ENCODE measurements at regions not wholly inside any gene's neighbourhood (a gene's known extent, or its start where the extent isn't known, plus 50 kb on each side); places are given as distances from the start of the nearest gene placed in this dataset.

DNA sequence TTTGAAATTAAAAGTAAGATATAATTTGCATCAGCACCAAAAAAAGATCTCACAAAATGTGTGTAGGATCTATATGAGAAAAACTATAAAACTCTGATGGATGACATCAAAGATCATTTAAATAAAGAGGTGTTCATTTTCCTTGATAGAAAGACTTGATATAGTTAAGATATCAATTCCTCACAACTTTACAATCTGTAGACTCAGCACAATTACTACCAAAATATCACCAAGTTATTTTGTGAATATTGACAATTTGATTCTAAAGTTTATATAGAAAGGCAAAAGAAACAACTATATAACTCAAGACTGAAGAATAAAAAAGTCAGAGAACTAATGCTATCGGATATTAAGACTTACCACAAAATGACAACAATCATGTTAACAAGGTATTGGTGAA lies 638.9 kb downstream of the HS3ST4 start:
- Histone ChIP-seq H3K9me3 (no peaks in the 10 kb centered on the region), H3K36me3 (no peaks in the 10 kb centered on the region), H3K4me3 (ENCODE audit: low read depth in 1 of 2, low read length in 1 of 2) (no peak overlapping the region), H3K4me1 (ENCODE audit: control insufficient read depth in 1 of 2, insufficient read depth in 1 of 2, low read depth in 1 of 2, low read length in 1 of 2) (no peaks in the 10 kb centered on the region), H3K27ac (no peak overlapping the region), H3K27me3 (no peaks in the 10 kb centered on the region)
- TF ChIP-seq, protein P1, sequence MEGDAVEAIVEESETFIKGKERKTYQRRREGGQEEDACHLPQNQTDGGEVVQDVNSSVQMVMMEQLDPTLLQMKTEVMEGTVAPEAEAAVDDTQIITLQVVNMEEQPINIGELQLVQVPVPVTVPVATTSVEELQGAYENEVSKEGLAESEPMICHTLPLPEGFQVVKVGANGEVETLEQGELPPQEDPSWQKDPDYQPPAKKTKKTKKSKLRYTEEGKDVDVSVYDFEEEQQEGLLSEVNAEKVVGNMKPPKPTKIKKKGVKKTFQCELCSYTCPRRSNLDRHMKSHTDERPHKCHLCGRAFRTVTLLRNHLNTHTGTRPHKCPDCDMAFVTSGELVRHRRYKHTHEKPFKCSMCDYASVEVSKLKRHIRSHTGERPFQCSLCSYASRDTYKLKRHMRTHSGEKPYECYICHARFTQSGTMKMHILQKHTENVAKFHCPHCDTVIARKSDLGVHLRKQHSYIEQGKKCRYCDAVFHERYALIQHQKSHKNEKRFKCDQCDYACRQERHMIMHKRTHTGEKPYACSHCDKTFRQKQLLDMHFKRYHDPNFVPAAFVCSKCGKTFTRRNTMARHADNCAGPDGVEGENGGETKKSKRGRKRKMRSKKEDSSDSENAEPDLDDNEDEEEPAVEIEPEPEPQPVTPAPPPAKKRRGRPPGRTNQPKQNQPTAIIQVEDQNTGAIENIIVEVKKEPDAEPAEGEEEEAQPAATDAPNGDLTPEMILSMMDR (IDR thresholded peaks at IDR 0.05): no peak

DNA sequence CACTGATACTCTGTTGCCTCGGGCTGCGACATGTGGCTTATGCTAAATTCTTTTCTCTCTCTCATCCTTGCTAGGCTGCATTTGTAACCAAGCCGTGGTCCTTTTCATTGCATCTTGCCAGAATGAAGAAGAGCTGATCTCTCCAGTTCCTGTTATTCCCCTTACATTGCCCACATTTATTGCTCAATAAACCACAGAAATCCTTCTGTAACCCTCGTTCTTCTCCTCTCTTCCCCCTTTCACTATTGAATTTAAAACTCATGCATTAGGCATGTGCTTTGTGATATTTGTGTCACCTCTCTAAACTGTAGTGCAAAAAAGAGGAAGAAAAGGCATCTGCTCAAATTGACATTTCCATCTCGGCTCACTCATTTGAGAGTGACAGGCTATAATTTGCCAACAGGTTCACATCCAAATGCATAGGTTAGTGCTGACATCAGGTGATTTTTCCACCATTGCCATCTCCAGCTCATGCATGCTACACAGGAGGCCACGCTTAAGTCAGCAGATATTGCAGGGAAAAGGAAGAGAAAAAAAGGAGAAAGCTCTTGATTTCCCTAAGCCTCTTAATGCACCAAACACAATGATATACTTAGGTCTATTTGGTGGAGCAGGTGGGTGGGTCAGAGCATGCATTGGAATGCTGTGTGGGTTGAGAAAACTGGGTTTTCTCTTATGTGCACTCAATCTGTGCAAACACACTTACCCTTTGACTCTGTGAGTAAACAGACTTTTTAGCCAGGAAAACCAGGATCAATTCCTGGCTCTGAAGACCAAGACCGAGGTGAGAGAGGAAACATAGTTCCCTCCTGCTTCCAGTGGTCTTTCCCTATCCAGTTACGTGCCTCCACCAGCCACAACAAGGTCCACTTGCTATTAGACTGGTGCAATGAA lies 642.7 kb downstream of the HS3ST4 start:
- no peaks in the 10 kb centered on the region for H3K4me1 ChIP-seq (ENCODE audit: control insufficient read depth in 1 of 2, insufficient read depth in 1 of 2, low read depth in 1 of 2, low read length in 1 of 2)
- H3K27ac ChIP-seq: no peak overlapping the region
- H3K4me3 ChIP-seq (ENCODE audit: low read depth in 1 of 2, low read length in 1 of 2): no peak overlapping the region
- TF ChIP-seq, protein P1 (IDR thresholded peaks at IDR 0.05): no peak
- H3K36me3 ChIP-seq: no peaks in the 10 kb centered on the region
- H3K9me3 ChIP-seq: no peaks in the 10 kb centered on the region
- H3K27me3 ChIP-seq: no peaks in the 10 kb centered on the region

DNA sequence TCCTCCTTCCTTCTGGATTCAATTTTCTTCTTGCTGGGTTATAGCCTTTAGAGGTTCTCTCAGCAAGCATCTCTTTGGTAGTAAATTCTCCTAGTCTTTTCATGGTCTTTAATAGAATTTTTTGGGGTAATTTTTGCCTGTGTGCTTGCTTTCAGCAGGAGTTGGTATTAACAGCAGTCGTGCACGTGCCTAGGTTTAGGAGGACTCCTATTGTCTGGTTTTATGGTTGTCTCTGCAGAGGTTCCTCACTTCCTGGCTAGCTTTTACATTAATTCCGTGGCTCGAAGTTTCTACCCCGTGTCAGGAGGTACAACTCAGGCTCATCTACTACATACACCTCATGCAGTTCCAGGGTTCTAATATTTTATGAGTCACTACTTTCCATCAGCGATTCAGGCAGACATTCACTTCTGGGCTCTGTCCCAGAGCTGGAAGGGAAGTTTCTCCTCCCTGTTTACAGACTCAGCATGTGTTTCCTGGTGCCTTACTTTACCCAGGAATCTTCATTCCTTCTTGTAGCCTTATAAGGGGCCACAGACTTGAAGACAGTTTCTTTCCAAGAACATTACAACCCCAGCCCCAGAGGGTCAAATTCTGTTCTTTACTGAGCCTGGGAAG lies 643.6 kb downstream of the HS3ST4 start:
- Histone ChIP-seq H3K27ac (no peak overlapping the region), H3K36me3 (no peaks in the 10 kb centered on the region), H3K27me3 (no peaks in the 10 kb centered on the region), H3K4me3 (ENCODE audit: low read depth in 1 of 2, low read length in 1 of 2) (no peak overlapping the region), H3K4me1 (ENCODE audit: control insufficient read depth in 1 of 2, insufficient read depth in 1 of 2, low read depth in 1 of 2, low read length in 1 of 2) (no peaks in the 10 kb centered on the region), H3K9me3 (no peaks in the 10 kb centered on the region)
- TF ChIP-seq, protein P1 (IDR thresholded peaks at IDR 0.05): no peak

DNA sequence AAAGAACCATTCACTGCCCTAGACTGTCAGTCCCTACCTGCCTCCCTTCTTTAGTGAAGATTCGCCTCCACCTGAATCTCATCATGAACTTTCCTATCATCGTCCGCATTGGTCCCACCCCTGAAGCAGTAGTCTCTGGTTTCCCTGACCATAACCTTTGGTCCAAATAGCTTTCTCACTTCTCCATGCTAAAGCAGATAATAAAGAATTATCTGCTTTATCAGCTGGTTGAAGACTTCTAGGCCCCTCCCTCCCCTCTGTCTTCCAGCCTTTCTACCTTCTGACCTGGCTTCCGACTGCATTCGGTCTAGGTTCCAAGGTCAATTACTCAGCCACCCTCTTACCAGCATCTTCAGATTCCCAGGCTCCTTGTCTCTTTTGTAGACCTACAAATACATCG lies 650.9 kb downstream of the HS3ST4 start:
- H3K4me3 ChIP-seq (ENCODE audit: low read depth in 1 of 2, low read length in 1 of 2): no peak overlapping the region
- H3K9me3 ChIP-seq: no peaks in the 10 kb centered on the region
- H3K36me3 ChIP-seq: no peaks in the 10 kb centered on the region
- H3K4me1 ChIP-seq (ENCODE audit: control insufficient read depth in 1 of 2, insufficient read depth in 1 of 2, low read depth in 1 of 2, low read length in 1 of 2): no peaks in the 10 kb centered on the region
- no peaks in the 10 kb centered on the region for H3K27me3 ChIP-seq
- no peak overlapping the region for H3K27ac ChIP-seq
- TF ChIP-seq, protein P1 (IDR thresholded peaks at IDR 0.05): no peak

DNA sequence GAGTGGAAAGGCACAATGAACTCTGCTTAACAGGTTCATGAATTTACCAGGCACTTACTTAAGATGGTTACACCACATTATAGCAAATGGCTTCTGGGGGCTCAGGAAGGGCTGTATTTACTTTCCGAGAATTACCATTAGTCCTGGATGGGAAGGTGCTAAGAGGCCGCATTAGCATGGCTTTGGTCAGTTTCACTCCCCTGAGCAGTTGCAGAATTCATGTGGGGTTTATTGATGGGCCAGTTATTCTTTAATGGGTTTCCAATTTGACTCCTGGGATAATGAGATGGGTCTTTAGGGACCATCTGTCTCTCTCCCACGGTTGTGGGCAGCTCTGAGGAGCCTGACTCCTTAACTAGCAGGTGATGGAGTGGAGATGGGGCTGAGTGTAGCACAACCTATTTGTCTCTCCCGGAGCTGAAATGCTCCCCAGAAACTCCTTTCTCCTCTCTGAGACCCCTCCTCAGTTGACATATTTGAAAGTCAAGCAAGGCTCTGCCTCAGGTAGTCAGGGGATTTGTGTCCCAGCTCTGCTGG lies 652.5 kb downstream of the HS3ST4 start:
- no peaks in the 10 kb centered on the region for H3K9me3 ChIP-seq
- TF ChIP-seq, protein P1 (IDR thresholded peaks at IDR 0.05): no peak

More for the DNA sequence above, 652.5 kb downstream of the HS3ST4 start:
- Histone ChIP-seq H3K4me1 (ENCODE audit: control insufficient read depth in 1 of 2, insufficient read depth in 1 of 2, low read depth in 1 of 2, low read length in 1 of 2) (no peaks in the 10 kb centered on the region), H3K27ac (no peak overlapping the region), H3K4me3 (ENCODE audit: low read depth in 1 of 2, low read length in 1 of 2) (no peak overlapping the region), H3K27me3 (no peaks in the 10 kb centered on the region), H3K36me3 (no peaks in the 10 kb centered on the region)

Measured in neutrophil (primary cell).